ENCODE measurements at regions not wholly inside any gene's neighbourhood (a gene's known extent, or its start where the extent isn't known, plus 50 kb on each side); places are given as distances from the start of the nearest gene placed in this dataset.

- no peak for TF ChIP-seq TAF1 (IDR thresholded peaks at IDR 0.05; ENCODE audit: low read depth)
- no peak for TF ChIP-seq ZBTB7A (IDR thresholded peaks at IDR 0.05; ENCODE audit: low read depth)
- no peak for TF ChIP-seq MAX (IDR thresholded peaks at IDR 0.05)
- no peak for TF ChIP-seq NFIC (IDR thresholded peaks at IDR 0.05)
- no peak for TF ChIP-seq EGR1 (IDR thresholded peaks at IDR 0.05)
- no peak for TF ChIP-seq RAD21 (IDR thresholded peaks at IDR 0.05; ENCODE audit: low read depth)
- TF ChIP-seq REST (IDR thresholded peaks at IDR 0.05; ENCODE audit: low read depth), result no peak
- no peak for TF ChIP-seq CEBPB (IDR thresholded peaks at IDR 0.05)
- TF ChIP-seq TCF12 (IDR thresholded peaks at IDR 0.05; ENCODE audit: low read depth), result no peak
- TF ChIP-seq YY1 (IDR thresholded peaks at IDR 0.05; ENCODE audit: low read depth), result no peak
Measured at GRCh38 chr2:176692533-176692932, 423.3 kb downstream of the MTX2 start.

DNA sequence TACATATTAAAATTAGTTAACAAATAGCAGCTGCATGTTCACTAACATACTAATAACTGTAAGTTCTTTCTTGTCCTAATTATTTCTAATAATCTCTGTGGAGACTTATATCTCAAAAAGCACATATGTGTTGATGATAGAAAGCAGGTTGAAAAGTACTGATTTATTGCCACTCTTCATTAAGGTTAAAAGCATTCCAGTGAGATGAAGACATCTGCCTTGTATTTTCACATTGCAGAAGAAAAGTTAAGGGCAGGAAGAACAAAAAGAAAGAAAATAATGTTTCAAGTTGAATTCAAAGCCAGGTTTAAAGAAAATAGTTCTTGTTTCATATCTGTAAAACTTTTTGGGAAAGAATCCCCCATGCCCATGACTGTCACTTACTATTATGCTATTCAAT, 429.9 kb downstream of the MTX2 start:
- TF ChIP-seq USF1 (IDR thresholded peaks at IDR 0.05), result no peak
- TF ChIP-seq REST (IDR thresholded peaks at IDR 0.05; ENCODE audit: low read depth), result no peak
- no peak for TF ChIP-seq MAX (IDR thresholded peaks at IDR 0.05)
- no peak for TF ChIP-seq CEBPB (IDR thresholded peaks at IDR 0.05)
- TF ChIP-seq TCF12 (IDR thresholded peaks at IDR 0.05; ENCODE audit: low read depth), result no peak
- TF ChIP-seq NFIC (IDR thresholded peaks at IDR 0.05), result no peak
- TF ChIP-seq ZBTB7A (IDR thresholded peaks at IDR 0.05; ENCODE audit: low read depth), result no peak
- TF ChIP-seq FOXM1 (IDR thresholded peaks at IDR 0.05; ENCODE audit: borderline replicate concordance, low read depth), result no peak
- TF ChIP-seq EGR1 (IDR thresholded peaks at IDR 0.05), result no peak

DNA sequence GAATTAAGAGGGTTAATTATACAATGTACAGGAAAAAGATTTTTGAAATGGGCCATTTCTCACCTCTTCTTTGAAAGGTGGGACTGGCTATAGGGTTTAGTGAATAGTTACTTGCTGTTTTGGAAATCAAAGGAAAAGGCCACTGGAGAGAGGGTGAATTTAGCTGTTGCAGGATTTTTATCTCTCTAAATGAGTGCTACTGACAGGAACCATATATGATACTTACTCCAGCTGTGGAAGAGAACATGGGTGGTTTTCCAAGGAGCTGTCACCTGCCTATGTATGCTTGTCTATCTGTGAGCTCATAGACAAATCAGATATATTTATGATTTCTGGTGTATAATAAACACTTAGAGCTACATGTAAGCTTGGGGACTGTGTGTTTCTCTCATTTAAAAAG, 430.4 kb downstream of the MTX2 start:
- TF ChIP-seq REST (IDR thresholded peaks at IDR 0.05; ENCODE audit: low read depth) (no peak), TCF12 (IDR thresholded peaks at IDR 0.05; ENCODE audit: low read depth) (no peak), EGR1 (IDR thresholded peaks at IDR 0.05) (no peak), RAD21 (IDR thresholded peaks at IDR 0.05; ENCODE audit: low read depth) (no peak), CEBPB (IDR thresholded peaks at IDR 0.05) (no peak), TEAD4 (IDR thresholded peaks at IDR 0.05) (no peak), CREB1 (IDR thresholded peaks at IDR 0.05; ENCODE audit: low read depth) (no peak), NFIC (IDR thresholded peaks at IDR 0.05) (no peak), TAF1 (IDR thresholded peaks at IDR 0.05; ENCODE audit: low read depth) (no peak), MAX (IDR thresholded peaks at IDR 0.05) (no peak), EP300 (IDR thresholded peaks at IDR 0.05; ENCODE audit: borderline replicate concordance) (no peak)

- TF ChIP-seq REST (IDR thresholded peaks at IDR 0.05; ENCODE audit: low read depth), result no peak
- no peak for TF ChIP-seq NFIC (IDR thresholded peaks at IDR 0.05)
- no peak for TF ChIP-seq TEAD4 (IDR thresholded peaks at IDR 0.05)
- TF ChIP-seq YY1 (IDR thresholded peaks at IDR 0.05; ENCODE audit: low read depth), result no peak
- TF ChIP-seq TCF12 (IDR thresholded peaks at IDR 0.05; ENCODE audit: low read depth), result no peak
- TF ChIP-seq EGR1 (IDR thresholded peaks at IDR 0.05), result no peak
- TF ChIP-seq FOXM1 (IDR thresholded peaks at IDR 0.05; ENCODE audit: borderline replicate concordance, low read depth), result no peak
- no peak for TF ChIP-seq TAF1 (IDR thresholded peaks at IDR 0.05; ENCODE audit: low read depth)
- no peak for TF ChIP-seq CEBPB (IDR thresholded peaks at IDR 0.05)
- TF ChIP-seq RAD21 (IDR thresholded peaks at IDR 0.05; ENCODE audit: low read depth), result no peak
- TF ChIP-seq EP300 (IDR thresholded peaks at IDR 0.05; ENCODE audit: borderline replicate concordance), result no peak
- TF ChIP-seq MAX (IDR thresholded peaks at IDR 0.05), result no peak
- no peak for TF ChIP-seq CREB1 (IDR thresholded peaks at IDR 0.05; ENCODE audit: low read depth)
- no peak for TF ChIP-seq USF1 (IDR thresholded peaks at IDR 0.05)
- TF ChIP-seq ZBTB7A (IDR thresholded peaks at IDR 0.05; ENCODE audit: low read depth), result no peak
Measured at GRCh38 chr2:176702131-176702530, 432.9 kb downstream of the MTX2 start.
